GM08714 (cell line): ENCODE measurements at regions not wholly inside any gene's neighbourhood (a gene's known extent, or its start where the extent isn't known, plus 50 kb on each side); places are given as distances from the start of the nearest gene placed in this dataset.

Experiments used
- H3K4me3 ChIP-seq: fragments of 200-500 bp; sonication (Bioruptor generic); 2 replicates; pipeline ENCODE4 v1.5.1; 2014; ENCODE audit warnings: mild to moderate bottlenecking, low read length, inconsistent platforms
- ZNF274 ChIP-seq: IDR thresholded peaks from 2 replicates; pipeline ENCODE4 v1.6.1; 2012; ENCODE audit warnings: mild to moderate bottlenecking, low read depth, low read length

DNA sequence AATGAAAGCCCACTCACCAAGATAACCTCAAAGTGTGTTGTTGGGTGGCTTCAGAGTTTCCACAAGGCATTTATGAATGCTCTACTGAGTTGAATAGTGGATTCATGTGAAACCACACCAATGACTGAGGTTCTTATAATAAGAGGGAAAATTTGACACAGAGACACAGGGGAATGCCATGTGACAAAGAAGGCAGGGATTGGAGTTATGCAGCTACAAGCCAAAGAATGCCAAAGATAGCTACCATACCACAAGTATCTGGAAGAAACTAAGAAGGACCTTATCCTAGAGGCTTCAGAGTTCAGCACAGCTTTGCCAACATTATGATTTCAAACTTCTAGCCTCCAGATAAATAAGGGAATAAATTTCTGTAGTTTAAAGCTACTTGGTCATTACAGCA is 68.0 kb upstream of the PCDH15 start:
- H3K4me3 ChIP-seq: no peak overlapping the region
- no peak for TF ChIP-seq ZNF274

GRCh38 chr10:54866666-54867065 is 65.6 kb upstream of the PCDH15 start:
- no peak for TF ChIP-seq ZNF274
- H3K4me3 ChIP-seq: no peak overlapping the region

DNA sequence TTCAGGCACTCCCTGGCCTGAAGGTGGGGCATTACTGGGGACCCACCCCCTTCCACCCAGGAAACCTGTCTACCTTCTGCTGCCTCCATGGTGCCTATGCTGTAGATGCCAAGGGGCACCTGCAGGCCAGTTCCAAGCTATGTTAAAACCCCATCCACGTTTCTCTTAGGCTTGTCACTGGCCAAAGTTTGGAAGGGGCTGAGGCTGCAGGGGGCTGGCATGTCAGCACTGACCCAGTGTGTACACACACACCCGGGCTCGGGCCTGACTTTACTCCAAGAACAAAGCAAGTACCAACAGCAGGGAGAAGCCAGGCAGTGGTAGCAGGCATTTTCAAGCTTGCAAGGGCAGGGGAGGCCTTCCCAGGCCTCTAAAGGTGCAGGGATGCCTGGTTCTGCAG is 53.8 kb upstream of the PCDH15 start:
- no peak for TF ChIP-seq ZNF274
- no peak overlapping the region for H3K4me3 ChIP-seq

DNA sequence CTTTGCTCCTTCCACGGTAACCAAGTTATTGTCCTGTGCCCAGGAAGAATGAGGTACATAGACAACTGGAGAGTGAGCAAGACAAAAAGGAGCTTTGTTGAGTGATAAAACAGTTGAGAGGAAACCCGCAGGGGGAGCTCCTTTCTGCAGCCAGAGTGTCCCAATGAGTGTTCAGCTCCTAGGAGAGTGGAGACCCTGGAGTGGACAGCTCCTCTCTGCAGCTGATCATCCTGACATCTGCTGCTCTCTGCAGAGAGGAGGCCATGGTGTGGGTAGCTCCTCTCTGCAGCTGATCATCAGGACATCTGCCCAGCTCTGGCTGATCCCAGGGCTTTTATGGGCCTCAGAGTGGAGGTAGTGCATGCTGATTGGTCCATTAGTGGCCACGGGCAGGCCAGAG is 53.4 kb upstream of the PCDH15 start:
- TF ChIP-seq ZNF274: no peak
- H3K4me3 ChIP-seq: no peak overlapping the region

GRCh38 chr10:54853883-54854282 is 52.9 kb upstream of the PCDH15 start:
- TF ChIP-seq ZNF274: no peak
- H3K4me3 ChIP-seq: no peak overlapping the region
